ENCODE measurements at regions not wholly inside any gene's neighbourhood (a gene's known extent, or its start where the extent isn't known, plus 50 kb on each side); places are given as distances from the start of the nearest gene placed in this dataset.

DNA sequence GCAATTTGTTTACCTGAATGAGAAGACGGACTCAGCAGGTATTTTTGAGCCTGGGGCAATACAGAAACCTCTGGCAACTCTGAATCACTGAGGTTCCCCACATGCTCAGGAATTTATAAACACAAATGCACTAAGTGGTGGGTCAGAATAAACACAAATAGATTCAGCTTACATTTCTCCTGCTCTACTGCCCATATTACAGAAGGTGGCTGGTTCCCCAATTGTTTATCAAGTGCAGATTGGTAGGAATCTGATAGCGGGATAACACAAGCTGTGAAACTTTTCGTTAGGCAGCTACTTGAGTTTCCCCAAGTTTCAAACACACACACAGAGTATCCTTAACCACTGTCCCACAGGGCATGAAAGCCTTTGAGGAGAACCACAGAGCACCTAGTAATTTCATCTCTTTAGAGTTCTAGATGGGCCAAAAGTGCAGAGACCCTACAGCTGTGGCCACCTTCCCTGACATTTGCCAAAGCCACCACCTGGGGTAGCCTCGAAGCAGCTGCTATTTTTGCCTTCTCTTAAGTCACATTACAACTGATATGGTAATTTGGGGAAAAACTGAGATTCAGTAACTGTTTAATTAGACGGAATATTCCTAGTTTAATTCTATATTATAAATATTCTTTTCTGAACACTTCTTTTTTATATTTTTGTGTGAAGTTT lies 204.2 kb upstream of the PTCHD4 start:
- TF ChIP-seq, protein P1, sequence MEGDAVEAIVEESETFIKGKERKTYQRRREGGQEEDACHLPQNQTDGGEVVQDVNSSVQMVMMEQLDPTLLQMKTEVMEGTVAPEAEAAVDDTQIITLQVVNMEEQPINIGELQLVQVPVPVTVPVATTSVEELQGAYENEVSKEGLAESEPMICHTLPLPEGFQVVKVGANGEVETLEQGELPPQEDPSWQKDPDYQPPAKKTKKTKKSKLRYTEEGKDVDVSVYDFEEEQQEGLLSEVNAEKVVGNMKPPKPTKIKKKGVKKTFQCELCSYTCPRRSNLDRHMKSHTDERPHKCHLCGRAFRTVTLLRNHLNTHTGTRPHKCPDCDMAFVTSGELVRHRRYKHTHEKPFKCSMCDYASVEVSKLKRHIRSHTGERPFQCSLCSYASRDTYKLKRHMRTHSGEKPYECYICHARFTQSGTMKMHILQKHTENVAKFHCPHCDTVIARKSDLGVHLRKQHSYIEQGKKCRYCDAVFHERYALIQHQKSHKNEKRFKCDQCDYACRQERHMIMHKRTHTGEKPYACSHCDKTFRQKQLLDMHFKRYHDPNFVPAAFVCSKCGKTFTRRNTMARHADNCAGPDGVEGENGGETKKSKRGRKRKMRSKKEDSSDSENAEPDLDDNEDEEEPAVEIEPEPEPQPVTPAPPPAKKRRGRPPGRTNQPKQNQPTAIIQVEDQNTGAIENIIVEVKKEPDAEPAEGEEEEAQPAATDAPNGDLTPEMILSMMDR (IDR thresholded peaks at IDR 0.05; ENCODE audit: insufficient read depth, low read length, poor library complexity, severe bottlenecking), result no peak
- Histone ChIP-seq H3K4me3 (replicated peaks; ENCODE audit: low read depth, low read length) (no peak overlapping the region), H3K27me3 (replicated peaks; ENCODE audit: control insufficient read depth, insufficient read depth, low read length) (no peaks in the 10 kb centered on the region), H3K36me3 (ENCODE audit: control insufficient read depth, insufficient read depth, low read length) (no peaks in the 10 kb centered on the region)
- DNase-seq (ENCODE audit: extremely low read depth, insufficient read length), result no peak

DNA sequence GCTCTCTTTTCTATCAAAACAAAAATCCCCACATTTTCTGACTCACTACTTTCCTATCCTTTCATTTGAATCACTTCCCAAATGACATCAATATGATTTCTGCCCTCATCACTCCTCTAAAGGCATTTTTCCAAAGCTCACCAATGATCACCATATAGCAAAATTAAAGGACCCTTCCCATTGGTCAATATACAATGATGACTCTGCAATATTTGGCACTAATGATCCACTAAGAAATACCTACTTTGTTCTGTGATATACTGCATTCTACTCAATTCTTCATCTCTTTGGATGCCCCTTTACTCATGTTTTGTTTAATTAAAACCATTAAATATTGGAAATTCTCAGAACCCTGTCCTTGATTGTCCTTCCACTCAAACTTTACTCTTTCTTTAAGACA lies 200.3 kb upstream of the PTCHD4 start:
- DNase-seq (ENCODE audit: extremely low read depth, insufficient read length), result no peak
- no peak overlapping the region for H3K4me3 ChIP-seq (replicated peaks; ENCODE audit: low read depth, low read length)
- TF ChIP-seq, protein P1 (IDR thresholded peaks at IDR 0.05; ENCODE audit: insufficient read depth, low read length, poor library complexity, severe bottlenecking), result no peak
- H3K36me3 ChIP-seq (ENCODE audit: control insufficient read depth, insufficient read depth, low read length), result no peaks in the 10 kb centered on the region
- no peaks in the 10 kb centered on the region for H3K27me3 ChIP-seq (replicated peaks; ENCODE audit: control insufficient read depth, insufficient read depth, low read length)

DNA sequence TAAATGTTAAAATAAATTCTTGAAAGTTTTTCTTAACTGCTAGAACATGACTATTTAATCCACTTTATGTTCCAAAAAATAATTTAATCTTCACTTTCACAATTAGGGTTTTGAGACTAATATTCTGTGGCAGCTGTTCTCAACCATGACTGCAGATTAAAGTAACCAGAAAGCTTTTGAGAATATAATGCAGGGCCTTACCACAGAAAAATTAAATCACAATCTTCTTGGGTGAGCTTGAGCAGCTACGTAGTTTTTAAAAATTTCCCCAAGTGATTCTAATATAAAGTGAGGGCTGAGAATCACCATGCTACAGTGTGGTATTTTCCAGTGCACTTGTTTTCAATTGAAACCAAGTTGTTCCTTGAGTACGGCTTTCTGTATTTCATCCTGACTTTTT lies 196.6 kb upstream of the PTCHD4 start:
- Histone ChIP-seq H3K4me3 (replicated peaks; ENCODE audit: low read depth, low read length) (no peak overlapping the region), H3K36me3 (ENCODE audit: control insufficient read depth, insufficient read depth, low read length) (no peaks in the 10 kb centered on the region), H3K27me3 (replicated peaks; ENCODE audit: control insufficient read depth, insufficient read depth, low read length) (no peaks in the 10 kb centered on the region)
- no peak for DNase-seq (ENCODE audit: extremely low read depth, insufficient read length)
- TF ChIP-seq, protein P1 (IDR thresholded peaks at IDR 0.05; ENCODE audit: insufficient read depth, low read length, poor library complexity, severe bottlenecking), result no peak

DNA sequence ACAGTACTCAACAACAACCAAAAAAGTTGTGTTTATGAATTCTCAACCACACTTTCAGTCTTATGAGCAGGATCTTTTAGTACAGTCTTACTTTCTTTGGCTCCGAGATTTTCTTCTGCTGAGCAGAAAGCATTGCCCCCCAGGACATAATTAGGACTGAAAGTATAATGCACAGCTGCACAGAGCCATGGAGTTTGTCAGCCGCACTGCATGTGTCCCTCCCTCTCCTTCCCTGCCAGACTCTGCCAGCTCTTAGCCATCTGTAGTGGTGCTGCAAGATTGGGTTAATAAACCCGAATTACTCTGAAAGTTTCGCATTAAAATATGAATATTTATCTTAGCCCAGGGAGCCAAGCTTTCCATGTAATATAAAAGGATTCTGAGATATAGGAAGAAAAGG lies 179.6 kb upstream of the PTCHD4 start:
- no peaks in the 10 kb centered on the region for H3K36me3 ChIP-seq (ENCODE audit: control insufficient read depth, insufficient read depth, low read length)
- DNase-seq (ENCODE audit: extremely low read depth, insufficient read length), result no peak
- H3K4me3 ChIP-seq (replicated peaks; ENCODE audit: low read depth, low read length), result no peak overlapping the region
- no peaks in the 10 kb centered on the region for H3K27me3 ChIP-seq (replicated peaks; ENCODE audit: control insufficient read depth, insufficient read depth, low read length)
- TF ChIP-seq, protein P1 (IDR thresholded peaks at IDR 0.05; ENCODE audit: insufficient read depth, low read length, poor library complexity, severe bottlenecking), result no peak

DNA sequence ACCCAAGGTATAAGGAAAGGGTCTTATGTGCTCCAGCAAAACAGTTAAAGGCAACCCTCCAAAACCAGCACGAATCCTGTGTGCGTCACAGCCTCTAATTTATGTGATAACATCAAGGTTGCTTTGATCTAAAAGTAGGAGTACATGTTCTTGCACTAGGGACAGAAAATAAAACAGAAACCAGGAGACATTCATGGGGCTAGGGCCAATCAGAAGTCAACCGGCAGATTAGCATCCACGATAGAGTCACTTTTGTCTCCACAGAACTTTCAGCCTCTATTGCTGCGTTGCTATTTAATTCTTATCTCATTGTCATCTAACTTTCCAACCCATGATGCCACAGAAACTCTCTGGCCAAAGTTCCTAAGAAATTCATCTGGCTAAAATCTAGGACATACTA lies 178.8 kb upstream of the PTCHD4 start:
- Histone ChIP-seq H3K36me3 (ENCODE audit: control insufficient read depth, insufficient read depth, low read length) (no peaks in the 10 kb centered on the region), H3K4me3 (replicated peaks; ENCODE audit: low read depth, low read length) (no peak overlapping the region), H3K27me3 (replicated peaks; ENCODE audit: control insufficient read depth, insufficient read depth, low read length) (no peaks in the 10 kb centered on the region)
- DNase-seq (ENCODE audit: extremely low read depth, insufficient read length), result no peak
- TF ChIP-seq, protein P1 (IDR thresholded peaks at IDR 0.05; ENCODE audit: insufficient read depth, low read length, poor library complexity, severe bottlenecking), result no peak

DNA sequence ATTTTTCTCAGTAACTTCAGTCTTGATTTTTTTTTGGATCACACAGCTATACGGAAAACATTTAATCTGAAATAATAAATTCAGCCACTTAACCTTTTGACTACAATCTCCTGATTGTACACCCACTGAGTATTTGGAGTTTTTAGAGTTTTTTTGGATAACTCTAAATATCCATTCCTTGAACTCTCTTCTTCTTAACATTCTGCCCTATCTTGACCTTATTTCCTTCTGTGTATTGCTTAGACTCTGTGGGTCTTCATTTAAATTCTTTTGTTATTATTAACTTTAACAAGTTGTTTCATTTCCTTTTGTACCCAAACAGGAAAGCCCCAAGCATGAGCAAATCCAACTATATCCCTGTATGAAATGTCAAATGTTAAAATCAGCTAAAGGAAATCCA lies 170.2 kb upstream of the PTCHD4 start:
- Histone ChIP-seq H3K27me3 (replicated peaks; ENCODE audit: control insufficient read depth, insufficient read depth, low read length) (no peaks in the 10 kb centered on the region), H3K36me3 (ENCODE audit: control insufficient read depth, insufficient read depth, low read length) (no peaks in the 10 kb centered on the region), H3K4me3 (replicated peaks; ENCODE audit: low read depth, low read length) (no peak overlapping the region)
- no peak for DNase-seq (ENCODE audit: extremely low read depth, insufficient read length)
- TF ChIP-seq, protein P1 (IDR thresholded peaks at IDR 0.05; ENCODE audit: insufficient read depth, low read length, poor library complexity, severe bottlenecking), result no peak
